SK-N-SH treated with all-trans-retinoic acid at 6 μM for 48 hours (cell line): ENCODE measurements at regions not wholly inside any gene's neighbourhood (a gene's known extent, or its start where the extent isn't known, plus 50 kb on each side); places are given as distances from the start of the nearest gene placed in this dataset.

Experiments
- ATAC-seq: fragments of 200-7000 bp; cut with Tn5 transposase; 3 replicates; pipeline ENCODE4 v1.9.1; 2020; ENCODE audit warnings: mild to moderate bottlenecking, moderate library complexity
- ARNTL ChIP-seq: fragments of 450-650 bp; formaldehyde crosslinking; IDR thresholded peaks from 2 replicates; pipeline ENCODE4 v1.5.0; 2020; ENCODE audit warnings: low read depth, mild to moderate bottlenecking, moderate library complexity, borderline replicate concordance
- BACH2 ChIP-seq: fragments of 250-450 bp; sonication (Bioruptor Pico); IDR thresholded peaks from 2 replicates; pipeline ENCODE4 v1.9.0; 2021; ENCODE audit warnings: mild to moderate bottlenecking, borderline replicate concordance
- CSDC2 ChIP-seq: fragments of 250-450 bp; sonication (Bioruptor Pico); IDR thresholded peaks from 2 replicates; pipeline ENCODE4 v1.5.0; 2020; ENCODE audit warnings: mild to moderate bottlenecking, moderate library complexity
- ESRRG ChIP-seq: fragments of 250-450 bp; sonication (Bioruptor Pico); IDR thresholded peaks from 2 replicates; pipeline ENCODE4 v1.6.1; 2021; ENCODE audit warnings: mild to moderate bottlenecking
- GLIS3 ChIP-seq: fragments of 250-450 bp; sonication (Bioruptor Pico); IDR thresholded peaks from 2 replicates; pipeline ENCODE4 v1.5.0; 2020; ENCODE audit warnings: mild to moderate bottlenecking, moderate library complexity
- ISL1 ChIP-seq: fragments of 250-450 bp; sonication (Bioruptor Pico); IDR thresholded peaks from 2 replicates; pipeline ENCODE4 v2.1.2; 2022; ENCODE audit warnings: mild to moderate bottlenecking, moderate library complexity
- OSR1 ChIP-seq: fragments of 250-450 bp; sonication (Bioruptor Pico); IDR thresholded peaks from 2 replicates; pipeline ENCODE4 v1.8.0; 2022; ENCODE audit warnings: moderate library complexity, mild to moderate bottlenecking, inconsistent platforms
- PATZ1 ChIP-seq: fragments of 250-450 bp; sonication (Bioruptor Pico); IDR thresholded peaks from 2 replicates; pipeline ENCODE4 v1.8.0; 2020; ENCODE audit warnings: mild to moderate bottlenecking, moderate library complexity, borderline replicate concordance
- PPARA ChIP-seq: fragments of 250-450 bp; sonication (Bioruptor Pico); IDR thresholded peaks from 2 replicates; pipeline ENCODE4 v1.5.0; 2020; ENCODE audit warnings: mild to moderate bottlenecking, borderline replicate concordance
- RARB ChIP-seq: fragments of 250-450 bp; sonication (Bioruptor Pico); IDR thresholded peaks from 2 replicates; pipeline ENCODE4 v1.8.0; 2021; ENCODE audit warnings: mild to moderate bottlenecking, moderate library complexity
- TCF4 ChIP-seq: fragments of 250-450 bp; sonication (Bioruptor Pico); IDR thresholded peaks from 2 replicates; pipeline ENCODE4 v1.8.0; 2021; ENCODE audit warnings: mild to moderate bottlenecking, moderate library complexity, borderline replicate concordance
- TOX ChIP-seq: fragments of 250-450 bp; sonication (Bioruptor Pico); IDR thresholded peaks from 2 replicates; pipeline ENCODE4 v1.8.0; 2021; ENCODE audit warnings: mild to moderate bottlenecking, moderate library complexity, borderline replicate concordance
- TSHZ2 ChIP-seq: fragments of 250-450 bp; sonication (Bioruptor Pico); IDR thresholded peaks from 2 replicates; pipeline ENCODE4 v1.5.0; 2020; ENCODE audit warnings: mild to moderate bottlenecking, moderate library complexity
- ZC3H10 ChIP-seq: fragments of 250-450 bp; sonication (Bioruptor Pico); IDR thresholded peaks from 2 replicates; pipeline ENCODE4 v1.5.1; 2021; ENCODE audit warnings: mild to moderate bottlenecking, moderate library complexity
- ZFP3 ChIP-seq: fragments of 250-450 bp; sonication (Bioruptor Pico); IDR thresholded peaks from 2 replicates; pipeline ENCODE4 v1.5.0; 2020; ENCODE audit warnings: mild to moderate bottlenecking, moderate library complexity
- ZNF565 ChIP-seq: fragments of 450-650 bp; formaldehyde crosslinking; conservative IDR thresholded peaks from 2 replicates; pipeline ENCODE4 v1.5.0; 2020; ENCODE audit warnings: low read depth, mild to moderate bottlenecking, moderate library complexity
- ZNF70 ChIP-seq: fragments of 450-650 bp; formaldehyde crosslinking; IDR thresholded peaks from 2 replicates; pipeline ENCODE4 v1.5.0; 2020; ENCODE audit warnings: mild to moderate bottlenecking, moderate library complexity
- ZNF8 ChIP-seq: fragments of 450-650 bp; formaldehyde crosslinking; IDR thresholded peaks from 2 replicates; pipeline ENCODE4 v1.5.0; 2020; ENCODE audit warnings: mild to moderate bottlenecking, moderate library complexity
- TF ChIP-seq, protein P1 (sequence below): fragments of 250-450 bp; sonication (Bioruptor Pico); IDR thresholded peaks from 2 replicates; pipeline ENCODE4 v1.5.1; 2021; ENCODE audit warnings: mild to moderate bottlenecking, moderate library complexity
- TF ChIP-seq, protein P2 (sequence below): fragments of 250-450 bp; sonication (Bioruptor Pico); IDR thresholded peaks from 2 replicates; pipeline ENCODE4 v1.5.1; 2020; ENCODE audit warnings: low read depth, mild to moderate bottlenecking, moderate library complexity
- TF ChIP-seq, protein P3 (sequence below): fragments of 250-450 bp; sonication (Bioruptor Pico); IDR thresholded peaks from 2 replicates; pipeline ENCODE4 v1.8.0; 2021; ENCODE audit warnings: low read depth, mild to moderate bottlenecking, moderate library complexity, borderline replicate concordance

- no peak for TF ChIP-seq TOX
- TF ChIP-seq ZC3H10 (CRISPR knock-in tag), result no peak
- TF ChIP-seq TSHZ2 (CRISPR knock-in tag), result no peak
- TF ChIP-seq ESRRG (CRISPR knock-in tag), result no peak
- TF ChIP-seq ZNF565 (CRISPR knock-in tag), result no peak
- TF ChIP-seq ZNF8 (CRISPR knock-in tag), result no peak
- TF ChIP-seq, protein P1, sequence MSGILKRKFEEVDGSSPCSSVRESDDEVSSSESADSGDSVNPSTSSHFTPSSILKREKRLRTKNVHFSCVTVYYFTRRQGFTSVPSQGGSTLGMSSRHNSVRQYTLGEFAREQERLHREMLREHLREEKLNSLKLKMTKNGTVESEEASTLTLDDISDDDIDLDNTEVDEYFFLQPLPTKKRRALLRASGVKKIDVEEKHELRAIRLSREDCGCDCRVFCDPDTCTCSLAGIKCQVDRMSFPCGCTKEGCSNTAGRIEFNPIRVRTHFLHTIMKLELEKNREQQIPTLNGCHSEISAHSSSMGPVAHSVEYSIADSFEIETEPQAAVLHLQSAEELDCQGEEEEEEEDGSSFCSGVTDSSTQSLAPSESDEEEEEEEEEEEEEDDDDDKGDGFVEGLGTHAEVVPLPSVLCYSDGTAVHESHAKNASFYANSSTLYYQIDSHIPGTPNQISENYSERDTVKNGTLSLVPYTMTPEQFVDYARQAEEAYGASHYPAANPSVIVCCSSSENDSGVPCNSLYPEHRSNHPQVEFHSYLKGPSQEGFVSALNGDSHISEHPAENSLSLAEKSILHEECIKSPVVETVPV (CRISPR knock-in tag), result no peak
- TF ChIP-seq, protein P2, sequence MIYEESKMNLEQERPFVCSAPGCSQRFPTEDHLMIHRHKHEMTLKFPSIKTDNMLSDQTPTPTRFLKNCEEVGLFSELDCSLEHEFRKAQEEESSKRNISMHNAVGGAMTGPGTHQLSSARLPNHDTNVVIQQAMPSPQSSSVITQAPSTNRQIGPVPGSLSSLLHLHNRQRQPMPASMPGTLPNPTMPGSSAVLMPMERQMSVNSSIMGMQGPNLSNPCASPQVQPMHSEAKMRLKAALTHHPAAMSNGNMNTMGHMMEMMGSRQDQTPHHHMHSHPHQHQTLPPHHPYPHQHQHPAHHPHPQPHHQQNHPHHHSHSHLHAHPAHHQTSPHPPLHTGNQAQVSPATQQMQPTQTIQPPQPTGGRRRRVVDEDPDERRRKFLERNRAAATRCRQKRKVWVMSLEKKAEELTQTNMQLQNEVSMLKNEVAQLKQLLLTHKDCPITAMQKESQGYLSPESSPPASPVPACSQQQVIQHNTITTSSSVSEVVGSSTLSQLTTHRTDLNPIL (CRISPR knock-in tag), result no peak
- no peak for TF ChIP-seq BACH2 (CRISPR knock-in tag)
- TF ChIP-seq PPARA (CRISPR knock-in tag), result no peak
- no peak for TF ChIP-seq ZFP3 (CRISPR knock-in tag)
- TF ChIP-seq CSDC2 (CRISPR knock-in tag), result no peak
- no peak for TF ChIP-seq PATZ1 (CRISPR knock-in tag)
- TF ChIP-seq TCF4 (CRISPR knock-in tag), result no peak
- no peak for ATAC-seq
These were observed 476.9 kb upstream of the ADGRL2 start for GRCh38 chr1:81323862-81324261.

DNA sequence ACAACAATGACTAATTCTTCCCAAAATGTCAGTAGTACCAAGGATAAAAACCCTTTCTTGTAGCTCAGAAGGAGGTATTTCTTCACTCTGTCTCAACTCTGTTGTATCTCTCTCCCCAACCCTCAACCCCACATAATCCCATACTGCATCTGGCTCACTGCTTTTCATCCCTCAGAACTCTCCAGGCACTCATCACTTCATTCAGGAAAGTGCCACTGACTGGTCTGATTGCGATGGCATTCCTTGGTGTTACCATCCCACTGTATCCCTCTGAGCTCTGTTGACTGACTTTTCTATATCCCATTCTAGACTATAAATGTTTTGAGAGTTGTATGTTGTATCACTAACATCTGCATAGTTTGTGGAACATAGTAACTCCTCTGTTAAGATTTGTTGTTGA, 483.5 kb upstream of the ADGRL2 start:
- ATAC-seq, result no peak
- no peak for TF ChIP-seq GLIS3 (CRISPR knock-in tag)
- TF ChIP-seq OSR1 (CRISPR knock-in tag), result no peak
- no peak for TF ChIP-seq CSDC2 (CRISPR knock-in tag)
- no peak for TF ChIP-seq TCF4 (CRISPR knock-in tag)

GRCh38 chr1:81314513-81315233, 486.1 kb upstream of the ADGRL2 start:
- no peak for ATAC-seq

GRCh38 chr1:81313289-81313688, 487.4 kb upstream of the ADGRL2 start:
- ATAC-seq, result no peak
- TF ChIP-seq PATZ1 (CRISPR knock-in tag), result no peak
- TF ChIP-seq RARB (CRISPR knock-in tag), result no peak
- TF ChIP-seq ZNF70, result no peak
- no peak for TF ChIP-seq ZNF565 (CRISPR knock-in tag)
- no peak for TF ChIP-seq CSDC2 (CRISPR knock-in tag)
- TF ChIP-seq ISL1 (CRISPR knock-in tag), result no peak
- TF ChIP-seq OSR1 (CRISPR knock-in tag), result no peak
- no peak for TF ChIP-seq PPARA (CRISPR knock-in tag)
- no peak for TF ChIP-seq ESRRG (CRISPR knock-in tag)
- TF ChIP-seq, protein P3, sequence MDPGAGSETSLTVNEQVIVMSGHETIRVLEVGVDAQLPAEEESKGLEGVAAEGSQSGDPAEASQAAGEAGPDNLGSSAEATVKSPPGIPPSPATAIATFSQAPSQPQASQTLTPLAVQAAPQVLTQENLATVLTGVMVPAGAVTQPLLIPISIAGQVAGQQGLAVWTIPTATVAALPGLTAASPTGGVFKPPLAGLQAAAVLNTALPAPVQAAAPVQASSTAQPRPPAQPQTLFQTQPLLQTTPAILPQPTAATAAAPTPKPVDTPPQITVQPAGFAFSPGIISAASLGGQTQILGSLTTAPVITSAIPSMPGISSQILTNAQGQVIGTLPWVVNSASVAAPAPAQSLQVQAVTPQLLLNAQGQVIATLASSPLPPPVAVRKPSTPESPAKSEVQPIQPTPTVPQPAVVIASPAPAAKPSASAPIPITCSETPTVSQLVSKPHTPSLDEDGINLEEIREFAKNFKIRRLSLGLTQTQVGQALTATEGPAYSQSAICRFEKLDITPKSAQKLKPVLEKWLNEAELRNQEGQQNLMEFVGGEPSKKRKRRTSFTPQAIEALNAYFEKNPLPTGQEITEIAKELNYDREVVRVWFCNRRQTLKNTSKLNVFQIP (CRISPR knock-in tag), result no peak
- TF ChIP-seq ZC3H10 (CRISPR knock-in tag), result no peak

More at GRCh38 chr1:81314513-81315233, 486.1 kb upstream of the ADGRL2 start:
- TF ChIP-seq ARNTL (CRISPR knock-in tag) (no peak), ESRRG (CRISPR knock-in tag) (no peak), PPARA (CRISPR knock-in tag) (no peak), OSR1 (CRISPR knock-in tag) (no peak), GLIS3 (CRISPR knock-in tag) (no peak), RARB (CRISPR knock-in tag) (no peak), ZNF565 (CRISPR knock-in tag) (no peak)
